Psoas muscle (tissue), 7 donors: ENCODE measurements at regions not wholly inside any gene's neighbourhood (a gene's known extent, or its start where the extent isn't known, plus 50 kb on each side); places are given as distances from the start of the nearest gene placed in this dataset.

Experiments
- ATAC-seq, 4 donors: fragments of 200-7000 bp; cut with Tn5 transposase; one replicate each; pipeline ENCODE4 v1.9.1; 2020; ENCODE audit warnings: moderate library complexity in 3 of 4, mild to moderate bottlenecking in 2 of 4
- DNase-seq, 2 donors: peaks; one replicate each; pipeline ENCODE4 v3.0.0-alpha.2; 2020
- H3K27ac ChIP-seq: fragments of 200-600 bp; one replicate; pipeline ENCODE4 v1.8.0; 2022
- H3K27me3 ChIP-seq, 3 donors: fragments of 200-600 bp in 1 of 3; one replicate each; pipeline versions ENCODE4 v1.6.1 to v1.8.0; 2013 to 2022; ENCODE audit warnings: low read length in 2 of 3, mild to moderate bottlenecking in 2 of 3, moderate library complexity in 1 of 3; ENCODE audit not compliant: insufficient read depth in 3 of 3
- H3K36me3 ChIP-seq, 2 donors: fragments of 200-600 bp in 1 of 2; one replicate each; pipeline versions ENCODE4 v1.6.1 to v1.8.0; 2013 to 2022; ENCODE audit warnings: low read depth in 1 of 2, mild to moderate bottlenecking in 1 of 2, moderate library complexity in 1 of 2; ENCODE audit not compliant: insufficient read depth in 1 of 2
- H3K4me1 ChIP-seq: fragments of 200-600 bp; one replicate; pipeline ENCODE4 v1.8.0; 2022
- H3K4me3 ChIP-seq: fragments of 200-600 bp; one replicate; pipeline ENCODE4 v1.8.0; 2022; ENCODE audit warnings: mild to moderate bottlenecking
- H3K9me3 ChIP-seq: fragments of 200-600 bp; one replicate; pipeline ENCODE4 v1.8.0; 2022
- CTCF ChIP-seq: fragments of 200-600 bp; IDR thresholded peaks from one replicate; pipeline ENCODE4 v1.8.0; 2022; ENCODE audit warnings: antibody characterized with exemption
- WGBS, 3 donors: extraction: QIAGEN DNeasy Blood & Tissue Kit; methylation state at CpG; one replicate each; pipeline versions ENCODE4 v1.1.6 to v1.1.7; 2013; 5-methylcytosine and 5-hydroxymethylcytosine counted together
- intact Hi-C, 2 donors: fragments of 100-400 bp; cut with DNase I; formaldehyde crosslinking; loops; one replicate each; pipeline versions ENCODE4 v1.11.0 to v1.14.2; 2022
- donor health status: healthy with polysubstance abuse.
- donor health status: DM: no; HTN: no; CAD: no; lungs with moderate emphysema.
- donor health status: Bipolar disorder and iron deficiency.
- donor health status: healthy.
- donor health status: DM: yes; HTN: yes; CAD: no.
- donor health status: DM: no; HTN: no; CAD: no.
- donor health status: DM: yes; HTN: yes; CAD: no.

GRCh38 chr11:109342261-109342660, 79.7 kb upstream of the C11orf87 start:
- no peak for TF ChIP-seq CTCF
- Histone ChIP-seq H3K4me3 (no peak overlapping the region), H3K9me3 (no peaks in the 10 kb centered on the region), H3K36me3 (no peaks in the 10 kb centered on the region), H3K4me1 (no peaks in the 10 kb centered on the region), H3K27ac (no peak overlapping the region), H3K27me3 (no peaks in the 10 kb centered on the region)
- DNase-seq (no peak), ATAC-seq (no peak)
- intact Hi-C loops: no loop called here
- WGBS, 3 donors: 62 to 80% (median 80%) methylated on average over 2 of the region's 2 CpGs

- Histone ChIP-seq H3K4me1 (no peaks in the 10 kb centered on the region), H3K27me3 (no peaks in the 10 kb centered on the region), H3K27ac (no peak overlapping the region), H3K4me3 (no peak overlapping the region), H3K9me3 (no peaks in the 10 kb centered on the region), H3K36me3 (no peaks in the 10 kb centered on the region)
- intact Hi-C loops: no loop called here
- DNase-seq: no peak
- TF ChIP-seq CTCF: no peak
- ATAC-seq: no peak
- 55 to 75% (median 63%) methylated on average over 3 of the region's 3 CpGs for WGBS, 3 donors
Measured at GRCh38 chr11:109343242-109343641, 78.7 kb upstream of the C11orf87 start.

- Histone ChIP-seq H3K27me3 (no peaks in the 10 kb centered on the region), H3K4me1 (no peaks in the 10 kb centered on the region), H3K36me3 (no peaks in the 10 kb centered on the region), H3K4me3 (no peak overlapping the region), H3K9me3 (no peaks in the 10 kb centered on the region), H3K27ac (no peak overlapping the region)
- ATAC-seq (no peak), DNase-seq (no peak)
- WGBS, 3 donors: 57 to 72% (median 67%) methylated on average over 2 of the region's 2 CpGs
- TF ChIP-seq CTCF: no peak
- intact Hi-C loops: no loop called here
Measured at GRCh38 chr11:109347304-109347703, 74.7 kb upstream of the C11orf87 start.

GRCh38 chr11:109349276-109350080, 72.5 kb upstream of the C11orf87 start:
- no peak overlapping the region for H3K27ac ChIP-seq
- WGBS, 3 donors: 51 to 53% (median 52%) methylated on average over 5 of the region's 5 CpGs
- H3K36me3 ChIP-seq: no peaks in the 10 kb centered on the region
- no peak for ATAC-seq
- H3K9me3 ChIP-seq: no peaks in the 10 kb centered on the region
- H3K4me1 ChIP-seq: no peaks in the 10 kb centered on the region
- no peak for TF ChIP-seq CTCF
- no peaks in the 10 kb centered on the region for H3K27me3 ChIP-seq
- no peak overlapping the region for H3K4me3 ChIP-seq
- DNase-seq: no peak
- intact Hi-C loops: no loop called here

- H3K27me3 ChIP-seq: no peaks in the 10 kb centered on the region
- WGBS, 3 donors: 90 to 92% (median 91%) methylated on average over 3 of the region's 3 CpGs
- H3K4me1 ChIP-seq: no peaks in the 10 kb centered on the region
- no peak for ATAC-seq
- no peak for DNase-seq
- no peak overlapping the region for H3K27ac ChIP-seq
- H3K36me3 ChIP-seq: no peaks in the 10 kb centered on the region
- H3K4me3 ChIP-seq: no peak overlapping the region
- no peak for TF ChIP-seq CTCF
- no peaks in the 10 kb centered on the region for H3K9me3 ChIP-seq
- intact Hi-C loops: no loop called here
Measured at GRCh38 chr11:109350091-109350490, 71.9 kb upstream of the C11orf87 start.
